H54 (cell line): ENCODE measurements at regions not wholly inside any gene's neighbourhood (a gene's known extent, or its start where the extent isn't known, plus 50 kb on each side); places are given as distances from the start of the nearest gene placed in this dataset.

Experiments used
- DNase-seq: peaks from one replicate; pipeline ENCODE4 v3.0.0; 2011; ENCODE audit warnings: low spot score, mixed read lengths; ENCODE audit not compliant: insufficient read length
- FAIRE-seq: peaks from 3 replicates; lab custom pipeline; 2011; peaks lifted over from hg19 to GRCh38; lab: Jason Lieb, UNC
- POLR2A ChIP-seq: IDR thresholded peaks from 2 replicates; pipeline ENCODE4 v1.6.1; 2011; ENCODE audit warnings: low read depth, mild to moderate bottlenecking, low read length

GRCh38 chr3:24673596-24673995 lies 178.9 kb upstream of the THRB start:
- DNase-seq (no peak), FAIRE-seq (no peak)
- TF ChIP-seq POLR2A: no peak

GRCh38 chr3:24674261-24674660 lies 179.6 kb upstream of the THRB start:
- FAIRE-seq: no peak
- TF ChIP-seq POLR2A: no peak
- no peak for DNase-seq

- TF ChIP-seq POLR2A: no peak
- DNase-seq (no peak), FAIRE-seq (no peak)
Observed at GRCh38 chr3:24678021-24678420, 183.4 kb upstream of the THRB start.

- DNase-seq (peak; percentile 12), FAIRE-seq (peak; percentile 70)
- TF ChIP-seq POLR2A: no peak
Observed at GRCh38 chr3:24678421-24678865, 183.8 kb upstream of the THRB start.

GRCh38 chr3:24679429-24679828 lies 184.8 kb upstream of the THRB start:
- no peak for TF ChIP-seq POLR2A
- DNase-seq: no peak
- no peak for FAIRE-seq

GRCh38 chr3:24680214-24680967 lies 185.7 kb upstream of the THRB start:
- TF ChIP-seq POLR2A: no peak
- FAIRE-seq (no peak), DNase-seq (peak; percentile 22)

- FAIRE-seq (no peak), DNase-seq (no peak)
- no peak for TF ChIP-seq POLR2A
Observed at GRCh38 chr3:24682141-24682547, 187.5 kb upstream of the THRB start.

GRCh38 chr3:24683090-24683489 lies 188.4 kb upstream of the THRB start:
- no peak for DNase-seq
- TF ChIP-seq POLR2A: no peak
- no peak for FAIRE-seq

GRCh38 chr3:24683633-24684384 lies 189.2 kb upstream of the THRB start:
- no peak for DNase-seq
- peak; percentile 11 for FAIRE-seq
- TF ChIP-seq POLR2A: no peak

GRCh38 chr3:24684506-24685023 lies 189.9 kb upstream of the THRB start:
- TF ChIP-seq POLR2A: no peak
- DNase-seq (no peak), FAIRE-seq (no peak)

GRCh38 chr3:24686808-24687207 lies 192.2 kb upstream of the THRB start:
- FAIRE-seq (no peak), DNase-seq (no peak)
- no peak for TF ChIP-seq POLR2A

- FAIRE-seq (no peak), DNase-seq (no peak)
- TF ChIP-seq POLR2A: no peak
Observed at GRCh38 chr3:24687671-24688070, 193.0 kb upstream of the THRB start.

- TF ChIP-seq POLR2A: no peak
- FAIRE-seq: no peak
- no peak for DNase-seq
Observed at GRCh38 chr3:24688446-24689148, 193.9 kb upstream of the THRB start.

GRCh38 chr3:24689353-24689752 lies 194.7 kb upstream of the THRB start:
- TF ChIP-seq POLR2A: no peak
- FAIRE-seq: no peak

More at GRCh38 chr3:24689353-24689752, 194.7 kb upstream of the THRB start:
- no peak for DNase-seq
